ENCODE measurements at regions not wholly inside any gene's neighbourhood (a gene's known extent, or its start where the extent isn't known, plus 50 kb on each side); places are given as distances from the start of the nearest gene placed in this dataset.

DNA sequence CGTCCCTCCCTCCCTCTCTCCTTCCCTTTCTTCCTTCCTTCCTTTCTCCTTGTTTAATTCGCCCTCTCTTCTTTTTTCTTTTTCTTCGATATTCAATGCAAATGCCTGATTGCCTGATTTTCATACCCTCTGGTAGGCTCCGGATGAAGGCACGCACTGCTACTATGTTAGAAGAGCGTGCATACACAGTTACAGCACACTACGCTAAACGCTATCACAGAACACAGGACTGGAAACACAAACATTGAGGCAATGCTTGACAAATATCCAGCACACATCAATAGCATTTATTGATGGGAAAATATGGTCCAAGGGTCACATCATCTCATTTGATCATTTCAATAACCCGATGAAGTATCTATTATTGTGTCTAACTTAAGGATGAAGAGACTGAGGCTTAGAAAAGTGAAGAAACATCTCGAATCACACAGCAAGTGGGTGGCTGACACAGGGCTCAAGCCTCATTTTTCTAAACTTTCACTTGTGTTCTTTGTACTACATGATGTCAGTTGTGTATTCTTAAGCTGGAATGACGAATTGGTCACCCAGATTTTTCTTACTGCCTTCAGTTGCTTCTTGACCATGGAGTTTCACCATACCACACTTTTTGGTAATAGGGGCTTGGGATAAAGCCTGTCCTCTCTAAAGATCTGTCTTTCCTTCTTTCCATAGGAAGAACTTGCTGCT, 101.8 kb downstream of the TRIB2 start:
- TF ChIP-seq, protein P1, sequence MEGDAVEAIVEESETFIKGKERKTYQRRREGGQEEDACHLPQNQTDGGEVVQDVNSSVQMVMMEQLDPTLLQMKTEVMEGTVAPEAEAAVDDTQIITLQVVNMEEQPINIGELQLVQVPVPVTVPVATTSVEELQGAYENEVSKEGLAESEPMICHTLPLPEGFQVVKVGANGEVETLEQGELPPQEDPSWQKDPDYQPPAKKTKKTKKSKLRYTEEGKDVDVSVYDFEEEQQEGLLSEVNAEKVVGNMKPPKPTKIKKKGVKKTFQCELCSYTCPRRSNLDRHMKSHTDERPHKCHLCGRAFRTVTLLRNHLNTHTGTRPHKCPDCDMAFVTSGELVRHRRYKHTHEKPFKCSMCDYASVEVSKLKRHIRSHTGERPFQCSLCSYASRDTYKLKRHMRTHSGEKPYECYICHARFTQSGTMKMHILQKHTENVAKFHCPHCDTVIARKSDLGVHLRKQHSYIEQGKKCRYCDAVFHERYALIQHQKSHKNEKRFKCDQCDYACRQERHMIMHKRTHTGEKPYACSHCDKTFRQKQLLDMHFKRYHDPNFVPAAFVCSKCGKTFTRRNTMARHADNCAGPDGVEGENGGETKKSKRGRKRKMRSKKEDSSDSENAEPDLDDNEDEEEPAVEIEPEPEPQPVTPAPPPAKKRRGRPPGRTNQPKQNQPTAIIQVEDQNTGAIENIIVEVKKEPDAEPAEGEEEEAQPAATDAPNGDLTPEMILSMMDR (IDR thresholded peaks at IDR 0.05 in 2 of 3, conservative IDR thresholded peaks at IDR 0.05 in 1 of 3; ENCODE audit: insufficient read depth in 2 of 3, low read depth in 1 of 3, low read length in 3 of 3): no peak
- TF ChIP-seq MAZ (CRISPR knock-in tag; conservative IDR thresholded peaks at IDR 0.05 in 1 of 2, IDR thresholded peaks at IDR 0.05 in 1 of 2) (no peak), TCFL5 (CRISPR knock-in tag; conservative IDR thresholded peaks at IDR 0.05) (no peak)
